OCI-LY7 (cell line): ENCODE measurements at regions not wholly inside any gene's neighbourhood (a gene's known extent, or its start where the extent isn't known, plus 50 kb on each side); places are given as distances from the start of the nearest gene placed in this dataset.
"Not testable (repeated sequence)": the region's sequence is repeated elsewhere in the genome, so short reads cannot be mapped to it uniquely, and the experiment has no call there.

Source experiments
- BruUV-seq: library from RNA; stranded (reverse); fragments of 400-500 nt; replicated peaks from 2 replicates; lab custom pipeline; 2021; lab: Mats Ljungman, UMichigan
- CTCF ChIA-PET: fragments of 300-600 bp; sonication (Branson Sonifier 250); formaldehyde crosslinking; loops from one replicate; lab custom pipeline; 2022; ENCODE audit warnings: antibody characterized with exemption; ENCODE audit not compliant: unreplicated experiment; lab: Charles Lee
- POLR2A ChIA-PET: fragments of 300-600 bp; sonication (Branson Sonifier 250); formaldehyde crosslinking; loops from one replicate; lab custom pipeline; 2022; ENCODE audit warnings: antibody characterized with exemption; lab: Charles Lee
- DNase-seq: peaks from one replicate; pipeline ENCODE4 v3.0.0-alpha.2; 2015; ENCODE audit warnings: low spot score
- H2AFZ ChIP-seq: fragments of 200-600 bp; sonication (generic), shearing (Covaris generic); 2 replicates; pipeline ENCODE4 v1.6.1; 2014; ENCODE audit warnings: mild to moderate bottlenecking, antibody characterized with exemption, low read length, moderate library complexity
- H3K27ac ChIP-seq: fragments of 200-600 bp; sonication (generic); 2 replicates; pipeline ENCODE4 v1.5.1; 2014; ENCODE audit warnings: mixed run types, low read depth, mild to moderate bottlenecking, moderate library complexity, low read length, inconsistent platforms; ENCODE audit not compliant: poor library complexity, severe bottlenecking
- H3K36me3 ChIP-seq: fragments of 200-600 bp; sonication (generic); 2 replicates; pipeline ENCODE4 v1.6.1; 2014; ENCODE audit warnings: mild to moderate bottlenecking, antibody characterized with exemption, low read length, moderate library complexity, mixed read lengths; ENCODE audit not compliant: insufficient read depth
- H3K4me1 ChIP-seq: fragments of 200-600 bp; sonication (generic); 2 replicates; pipeline ENCODE4 v1.5.1; 2014; ENCODE audit warnings: mild to moderate bottlenecking, low read length; ENCODE audit not compliant: insufficient read depth, poor library complexity, severe bottlenecking
- H3K4me2 ChIP-seq: fragments of 200-600 bp; sonication (generic); 2 replicates; pipeline ENCODE4 v1.6.1; 2014; ENCODE audit warnings: mild to moderate bottlenecking, low read length
- H3K4me3 ChIP-seq: fragments of 200-600 bp; sonication (generic); 2 replicates; pipeline ENCODE4 v1.5.1; 2014; ENCODE audit warnings: mild to moderate bottlenecking, low read depth, low read length; ENCODE audit not compliant: poor library complexity, severe bottlenecking
- H3K79me2 ChIP-seq: fragments of 200-600 bp; sonication (generic); 2 replicates; pipeline ENCODE4 v1.6.1; 2016; ENCODE audit warnings: low read depth, mild to moderate bottlenecking, low read length, moderate library complexity, mixed read lengths; ENCODE audit not compliant: insufficient read depth
- H3K9me2 ChIP-seq: fragments of 200-600 bp; sonication (generic); 2 replicates; pipeline ENCODE4 v1.6.1; 2016; ENCODE audit warnings: mild to moderate bottlenecking, low read length, mixed read lengths; ENCODE audit not compliant: insufficient read depth
- H3K9me3 ChIP-seq: fragments of 200-600 bp; sonication (generic); 2 replicates; pipeline ENCODE4 v1.6.1; 2014; ENCODE audit warnings: mild to moderate bottlenecking, mixed run types, low read length, mixed read lengths
- H4K20me1 ChIP-seq: fragments of 200-600 bp; sonication (generic); 2 replicates; pipeline ENCODE4 v1.6.1; 2014; ENCODE audit warnings: mild to moderate bottlenecking, antibody characterized with exemption, low read length, moderate library complexity, mixed read lengths; ENCODE audit not compliant: insufficient read depth
- CTCF ChIP-seq: fragments of 200-600 bp; sonication (generic); conservative IDR thresholded peaks from 2 replicates; pipeline ENCODE4 v1.5.1; 2014; ENCODE audit warnings: mild to moderate bottlenecking, antibody characterized with exemption, low read length, moderate library complexity, mixed read lengths
- EZH2phosphoT487 ChIP-seq: fragments of 200-600 bp; sonication (generic); IDR thresholded peaks from 2 replicates; pipeline ENCODE4 v1.6.1; 2018; ENCODE audit warnings: low read depth, borderline replicate concordance, mild to moderate bottlenecking, mixed run types, antibody characterized with exemption, low read length, moderate library complexity, mixed read lengths
- intact Hi-C: fragments of 100-400 bp; cut with micrococcal nuclease; formaldehyde crosslinking; loops from one replicate; pipeline ENCODE4 v1.10.0; 2022; ENCODE audit not compliant: unreplicated experiment

GRCh38 chr20:48444249-48444648, 383.6 kb downstream of the PREX1 start:
- CTCF ChIA-PET, result no interaction called here
- POLR2A ChIA-PET, result no interaction called here
- 0 out of 2 replicates have a peak, but pooled peaks cover 5% of the 10 kb centered on the region for H3K9me3 ChIP-seq
- BruUV-seq, result no TSS peak
- H3K4me2 ChIP-seq, result no peak overlapping the region
- TF ChIP-seq EZH2phosphoT487 (no peak), CTCF (no peak)
- H3K79me2 ChIP-seq, result no peaks in the 10 kb centered on the region
- no peaks in the 10 kb centered on the region for H3K4me1 ChIP-seq
- H3K36me3 ChIP-seq, result no peaks in the 10 kb centered on the region
- H3K4me3 ChIP-seq, result no peak overlapping the region
- H2AFZ ChIP-seq, result no peak overlapping the region
- no peak for DNase-seq
- H3K9me2 ChIP-seq, result no peaks in the 10 kb centered on the region
- intact Hi-C loops, result no loop called here
- H3K27ac ChIP-seq, result no peak overlapping the region
- no peaks in the 10 kb centered on the region for H4K20me1 ChIP-seq

GRCh38 chr20:48440916-48441315, 386.9 kb downstream of the PREX1 start:
- CTCF ChIA-PET, result no interaction called here
- no peak overlapping the region for H3K27ac ChIP-seq
- intact Hi-C loops, result no loop called here
- no TSS peak for BruUV-seq
- POLR2A ChIA-PET, result no interaction called here
- H3K9me2 ChIP-seq, result no peaks in the 10 kb centered on the region
- no peaks in the 10 kb centered on the region for H3K36me3 ChIP-seq
- no peaks in the 10 kb centered on the region for H3K4me1 ChIP-seq
- no peaks in the 10 kb centered on the region for H3K79me2 ChIP-seq
- TF ChIP-seq CTCF (no peak), EZH2phosphoT487 (no peak)
- no peak overlapping the region for H3K4me3 ChIP-seq
- H4K20me1 ChIP-seq, result no peaks in the 10 kb centered on the region
- no peak overlapping the region for H3K4me2 ChIP-seq
- no peak overlapping the region for H2AFZ ChIP-seq
- DNase-seq, result no peak
- 0 out of 2 replicates have a peak, but pooled peaks cover 5% of the 10 kb centered on the region for H3K9me3 ChIP-seq

- H4K20me1 ChIP-seq, POLR2A ChIA-PET, intact Hi-C loops, H3K9me3 ChIP-seq, H3K9me2 ChIP-seq, H3K79me2 ChIP-seq, H3K36me3 ChIP-seq, DNase-seq, H3K4me2 ChIP-seq, H2AFZ ChIP-seq, BruUV-seq, H3K4me3 ChIP-seq, H3K27ac ChIP-seq, CTCF ChIA-PET, H3K4me1 ChIP-seq: not testable (repeated sequence)
Observed at GRCh38 chr20:48440261-48440660, 387.5 kb downstream of the PREX1 start.
